ENCODE measurements at regions not wholly inside any gene's neighbourhood (a gene's known extent, or its start where the extent isn't known, plus 50 kb on each side); places are given as distances from the start of the nearest gene placed in this dataset.
"Not testable (repeated sequence)": the region's sequence is repeated elsewhere in the genome, so short reads cannot be mapped to it uniquely, and the experiment has no call there.

DNA sequence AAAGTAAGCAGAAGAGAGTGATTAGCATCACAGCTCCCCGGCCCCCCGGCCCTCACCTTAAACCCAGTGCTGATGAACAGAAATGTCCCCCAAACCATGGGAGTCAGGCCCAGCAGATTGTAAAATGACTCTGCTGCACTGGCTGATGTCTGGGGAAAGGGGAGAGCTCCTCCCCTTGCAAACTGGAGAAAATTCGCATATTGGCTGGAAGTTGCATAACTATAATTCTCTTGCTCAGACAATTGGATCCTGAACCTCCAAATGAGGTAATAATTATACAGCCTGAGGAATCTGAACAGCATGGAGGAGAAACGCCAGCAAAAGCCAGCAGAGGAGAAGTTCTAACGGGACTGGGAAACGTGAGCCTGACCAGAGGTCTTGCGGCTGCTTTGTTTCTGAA lies 109.7 kb downstream of the C16orf95 start:
- FAIRE-seq (no peak), DNase-seq (no peak)
- H3K4me1 ChIP-seq (ENCODE audit: control insufficient read depth in 3 of 3, insufficient read depth in 2 of 3, low read depth in 1 of 3, low read length in 2 of 3), result no peaks in the 10 kb centered on the region
- H3K27me3 ChIP-seq (ENCODE audit: control insufficient read depth in 3 of 3, insufficient read depth in 3 of 3, low read length in 3 of 3), result peaks cover 0 to 2% (median 0%) of the 10 kb centered on the region in 3 donors
- no peak overlapping the region for H3K27ac ChIP-seq (ENCODE audit: low read depth in 1 of 3, low read length in 2 of 3)
- no peaks in the 10 kb centered on the region for H3K36me3 ChIP-seq (ENCODE audit: control insufficient read depth in 3 of 3, insufficient read depth in 2 of 3, low read depth in 1 of 3, low read length in 3 of 3)
- no peaks in the 10 kb centered on the region for H3K9me3 ChIP-seq (ENCODE audit: control insufficient read depth in 2 of 2, insufficient read depth in 1 of 2, low read depth in 1 of 2, low read length in 1 of 2)
- H3K4me3 ChIP-seq (ENCODE audit: low read depth in 1 of 3, low read length in 3 of 3), result no peak overlapping the region
- 54 to 66% (median 56%) methylated on average over 7 of the region's 7 CpGs for WGBS, 3 donors

DNA sequence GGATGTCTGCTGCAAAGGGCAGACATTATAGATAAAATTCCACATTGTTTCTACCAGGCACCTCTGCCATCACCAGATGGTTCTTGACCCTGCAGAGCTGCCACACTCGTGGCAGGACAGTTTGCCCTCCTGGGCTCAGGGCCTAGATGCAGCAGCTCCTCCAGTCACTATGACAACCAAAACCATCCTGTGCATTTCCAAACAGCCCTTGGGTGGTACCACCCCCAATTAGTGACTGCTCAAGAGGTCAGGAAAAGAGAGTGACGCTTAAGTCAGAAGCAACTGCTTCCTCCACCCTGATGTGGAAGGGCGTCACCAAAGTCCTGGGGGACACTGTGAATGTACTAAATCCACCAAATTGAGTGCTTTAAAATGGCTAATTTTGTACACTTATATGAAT lies 109.2 kb downstream of the C16orf95 start:
- DNase-seq (no peak), FAIRE-seq (no peak)
- H3K27me3 ChIP-seq (ENCODE audit: control insufficient read depth in 3 of 3, insufficient read depth in 3 of 3, low read length in 3 of 3), result peaks cover 0 to 2% (median 0%) of the 10 kb centered on the region in 3 donors
- H3K36me3 ChIP-seq (ENCODE audit: control insufficient read depth in 3 of 3, insufficient read depth in 2 of 3, low read depth in 1 of 3, low read length in 3 of 3), result no peaks in the 10 kb centered on the region
- H3K27ac ChIP-seq (ENCODE audit: low read depth in 1 of 3, low read length in 2 of 3), result no peak overlapping the region
- H3K4me1 ChIP-seq (ENCODE audit: control insufficient read depth in 3 of 3, insufficient read depth in 2 of 3, low read depth in 1 of 3, low read length in 2 of 3), result no peaks in the 10 kb centered on the region
- no peak overlapping the region for H3K4me3 ChIP-seq (ENCODE audit: low read depth in 1 of 3, low read length in 3 of 3)
- H3K9me3 ChIP-seq (ENCODE audit: control insufficient read depth in 2 of 2, insufficient read depth in 1 of 2, low read depth in 1 of 2, low read length in 1 of 2), result no peaks in the 10 kb centered on the region
- 57 to 70% (median 58%) methylated on average over 3 of the region's 3 CpGs for WGBS, 3 donors

DNA sequence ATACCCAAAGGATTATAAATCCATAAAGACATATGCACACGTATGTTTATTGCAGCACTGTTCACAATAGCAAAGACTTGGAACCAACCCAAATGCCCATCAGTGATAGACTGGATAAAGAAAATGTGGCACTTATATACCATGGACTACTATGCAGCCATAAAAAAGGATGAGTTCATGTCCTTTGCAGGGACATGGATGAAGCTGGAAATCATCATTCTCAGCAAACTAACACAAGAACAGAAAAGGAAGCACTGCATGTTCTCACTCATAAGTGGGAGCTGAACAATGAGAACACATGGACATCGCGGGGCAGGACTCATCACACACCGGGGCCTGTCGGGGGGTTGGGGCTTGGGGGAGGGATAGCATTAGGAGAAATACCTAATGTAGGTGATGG lies 108.2 kb downstream of the C16orf95 start:
- 84 to 98% (median 90%) methylated on average over 5 of the region's 5 CpGs for WGBS, 3 donors
- not testable (repeated sequence) for DNase-seq; H3K27ac ChIP-seq (ENCODE audit: low read depth in 1 of 3, low read length in 2 of 3); H3K36me3 ChIP-seq (ENCODE audit: control insufficient read depth in 3 of 3, insufficient read depth in 2 of 3, low read depth in 1 of 3, low read length in 3 of 3); H3K4me1 ChIP-seq (ENCODE audit: control insufficient read depth in 3 of 3, insufficient read depth in 2 of 3, low read depth in 1 of 3, low read length in 2 of 3); H3K27me3 ChIP-seq (ENCODE audit: control insufficient read depth in 3 of 3, insufficient read depth in 3 of 3, low read length in 3 of 3); H3K9me3 ChIP-seq (ENCODE audit: control insufficient read depth in 2 of 2, insufficient read depth in 1 of 2, low read depth in 1 of 2, low read length in 1 of 2); H3K4me3 ChIP-seq (ENCODE audit: low read depth in 1 of 3, low read length in 3 of 3); FAIRE-seq

DNA sequence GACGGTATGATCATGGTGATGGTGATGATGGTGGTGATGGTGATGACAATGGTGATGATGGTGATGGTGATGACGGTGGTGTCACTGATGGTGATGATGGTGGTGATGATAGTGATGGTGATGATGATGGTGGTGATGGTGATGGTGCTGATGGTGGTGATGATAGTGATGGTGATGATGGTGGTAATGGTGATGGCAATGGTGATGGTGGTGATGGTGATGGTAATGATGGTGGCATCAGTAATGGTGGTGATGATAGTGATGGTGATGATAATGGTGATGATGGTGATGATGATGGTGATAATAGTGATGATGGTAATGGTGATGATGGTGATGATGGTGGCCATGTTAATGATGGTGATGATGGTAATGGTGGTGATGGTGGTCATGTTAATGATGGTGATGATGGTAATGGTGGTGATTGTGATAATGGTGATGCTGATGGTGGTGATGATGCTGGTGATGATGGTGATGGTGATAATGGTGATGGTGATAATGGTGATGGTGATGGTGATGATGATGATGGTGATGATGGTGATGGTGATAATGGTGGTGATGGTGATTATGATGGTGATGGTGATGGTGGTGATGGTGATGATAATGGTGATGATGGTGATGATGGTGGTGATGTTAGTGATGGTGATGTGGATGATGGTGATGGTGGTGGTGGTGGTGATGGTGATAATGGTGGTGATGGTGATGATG lies 107.2 kb downstream of the C16orf95 start:
- Histone ChIP-seq H3K36me3 (ENCODE audit: control insufficient read depth in 3 of 3, insufficient read depth in 2 of 3, low read depth in 1 of 3, low read length in 3 of 3) (no peaks in the 10 kb centered on the region), H3K27ac (ENCODE audit: low read depth in 1 of 3, low read length in 2 of 3) (no peak overlapping the region), H3K4me1 (ENCODE audit: control insufficient read depth in 3 of 3, insufficient read depth in 2 of 3, low read depth in 1 of 3, low read length in 2 of 3) (no peaks in the 10 kb centered on the region), H3K4me3 (ENCODE audit: low read depth in 1 of 3, low read length in 3 of 3) (no peak overlapping the region), H3K9me3 (ENCODE audit: control insufficient read depth in 2 of 2, insufficient read depth in 1 of 2, low read depth in 1 of 2, low read length in 1 of 2) (no peaks in the 10 kb centered on the region), H3K27me3 (ENCODE audit: control insufficient read depth in 3 of 3, insufficient read depth in 3 of 3, low read length in 3 of 3) (no peaks in the 10 kb centered on the region)
- DNase-seq, result no peak
- 95 to 100% (median 96%) methylated on average over 2 of the region's 2 CpGs for WGBS, 3 donors
- no peak for FAIRE-seq

DNA sequence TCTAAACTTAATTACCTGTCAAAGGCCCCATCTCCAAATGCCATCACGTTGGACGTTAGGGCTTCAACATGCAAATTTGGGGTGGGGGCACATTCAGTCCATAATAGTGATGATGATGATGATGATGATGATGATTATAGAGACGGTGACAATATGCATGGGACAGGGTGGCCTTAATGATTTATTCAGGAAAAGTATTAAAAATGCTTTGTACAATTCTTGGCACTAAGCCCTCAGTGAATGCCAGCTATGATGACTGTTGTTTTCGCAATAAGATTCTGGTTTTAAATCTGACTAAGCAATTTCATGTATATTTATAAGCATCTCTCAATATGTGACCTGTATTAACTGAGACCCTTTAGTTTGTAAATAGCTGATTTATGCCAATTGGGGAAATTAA lies 106.3 kb downstream of the C16orf95 start:
- DNase-seq (no peak), FAIRE-seq (no peak)
- Histone ChIP-seq H3K4me1 (ENCODE audit: control insufficient read depth in 3 of 3, insufficient read depth in 2 of 3, low read depth in 1 of 3, low read length in 2 of 3) (no peaks in the 10 kb centered on the region), H3K27me3 (ENCODE audit: control insufficient read depth in 3 of 3, insufficient read depth in 3 of 3, low read length in 3 of 3) (peaks cover 0 to 3% (median 0%) of the 10 kb centered on the region in 3 donors), H3K36me3 (ENCODE audit: control insufficient read depth in 3 of 3, insufficient read depth in 2 of 3, low read depth in 1 of 3, low read length in 3 of 3) (no peaks in the 10 kb centered on the region), H3K9me3 (ENCODE audit: control insufficient read depth in 2 of 2, insufficient read depth in 1 of 2, low read depth in 1 of 2, low read length in 1 of 2) (no peaks in the 10 kb centered on the region), H3K27ac (ENCODE audit: low read depth in 1 of 3, low read length in 2 of 3) (no peak overlapping the region), H3K4me3 (ENCODE audit: low read depth in 1 of 3, low read length in 3 of 3) (no peak overlapping the region)
- WGBS, 3 donors, result 76 to 82% (median 77%) methylated on average over 4 of the region's 4 CpGs

DNA sequence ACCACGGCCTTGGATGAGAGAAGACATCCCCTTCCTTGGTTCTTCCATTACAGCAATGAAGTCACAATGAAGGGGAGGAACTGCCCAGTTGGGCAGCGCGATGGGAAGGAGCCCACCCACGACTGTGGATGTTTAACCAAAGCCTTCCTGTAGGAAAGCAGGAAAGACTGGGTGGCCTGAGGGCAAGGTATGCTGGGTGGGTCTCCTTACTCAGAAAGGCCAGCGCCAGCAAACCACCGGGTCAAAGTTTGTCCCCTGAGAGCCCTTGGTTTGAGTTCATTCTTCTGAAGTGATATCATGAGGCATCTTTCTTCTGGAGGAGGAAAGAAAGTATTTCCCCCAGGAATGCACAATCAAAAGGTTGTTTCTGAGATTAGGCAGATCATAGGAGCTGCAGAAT lies 105.2 kb downstream of the C16orf95 start:
- 67 to 69% (median 69%) methylated on average over 6 of the region's 6 CpGs for WGBS, 3 donors
- Histone ChIP-seq H3K27ac (ENCODE audit: low read depth in 1 of 3, low read length in 2 of 3) (no peak overlapping the region), H3K9me3 (ENCODE audit: control insufficient read depth in 2 of 2, insufficient read depth in 1 of 2, low read depth in 1 of 2, low read length in 1 of 2) (no peaks in the 10 kb centered on the region), H3K4me3 (ENCODE audit: low read depth in 1 of 3, low read length in 3 of 3) (no peak overlapping the region), H3K27me3 (ENCODE audit: control insufficient read depth in 3 of 3, insufficient read depth in 3 of 3, low read length in 3 of 3) (peaks cover 0 to 7% (median 0%) of the 10 kb centered on the region in 3 donors), H3K4me1 (ENCODE audit: control insufficient read depth in 3 of 3, insufficient read depth in 2 of 3, low read depth in 1 of 3, low read length in 2 of 3) (no peaks in the 10 kb centered on the region), H3K36me3 (ENCODE audit: control insufficient read depth in 3 of 3, insufficient read depth in 2 of 3, low read depth in 1 of 3, low read length in 3 of 3) (no peaks in the 10 kb centered on the region)
- DNase-seq, result no peak
- FAIRE-seq, result no peak

DNA sequence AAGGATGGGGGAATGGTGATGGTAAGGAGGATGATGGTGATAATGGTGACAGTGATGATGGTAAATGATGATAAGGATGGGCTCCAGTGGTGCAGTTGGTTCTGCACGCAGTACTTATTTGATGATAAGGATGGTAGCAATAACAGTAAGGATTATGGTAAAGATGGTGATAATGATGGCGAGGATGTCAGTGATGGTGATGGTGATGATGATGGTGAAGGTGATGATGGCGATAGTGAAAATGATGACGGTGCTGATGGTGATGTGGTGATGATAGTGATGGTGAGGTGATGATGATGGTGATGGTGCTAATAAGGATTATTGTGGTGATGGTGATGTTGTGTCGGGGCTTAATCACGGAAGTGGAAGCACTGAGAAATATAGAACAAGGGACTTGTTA lies 103.7 kb downstream of the C16orf95 start:
- 93 to 96% (median 94%) methylated on average over 6 of the region's 6 CpGs for WGBS, 3 donors
- H3K36me3 ChIP-seq (ENCODE audit: control insufficient read depth in 3 of 3, insufficient read depth in 2 of 3, low read depth in 1 of 3, low read length in 3 of 3), result no peaks in the 10 kb centered on the region
- no peaks in the 10 kb centered on the region for H3K9me3 ChIP-seq (ENCODE audit: control insufficient read depth in 2 of 2, insufficient read depth in 1 of 2, low read depth in 1 of 2, low read length in 1 of 2)
- no peak overlapping the region for H3K27ac ChIP-seq (ENCODE audit: low read depth in 1 of 3, low read length in 2 of 3)
- FAIRE-seq (no peak), DNase-seq (no peak)
- no peak overlapping the region for H3K4me3 ChIP-seq (ENCODE audit: low read depth in 1 of 3, low read length in 3 of 3)
- H3K27me3 ChIP-seq (ENCODE audit: control insufficient read depth in 3 of 3, insufficient read depth in 3 of 3, low read length in 3 of 3), result peaks cover 0 to 7% (median 0%) of the 10 kb centered on the region in 3 donors
- no peaks in the 10 kb centered on the region for H3K4me1 ChIP-seq (ENCODE audit: control insufficient read depth in 3 of 3, insufficient read depth in 2 of 3, low read depth in 1 of 3, low read length in 2 of 3)

DNA sequence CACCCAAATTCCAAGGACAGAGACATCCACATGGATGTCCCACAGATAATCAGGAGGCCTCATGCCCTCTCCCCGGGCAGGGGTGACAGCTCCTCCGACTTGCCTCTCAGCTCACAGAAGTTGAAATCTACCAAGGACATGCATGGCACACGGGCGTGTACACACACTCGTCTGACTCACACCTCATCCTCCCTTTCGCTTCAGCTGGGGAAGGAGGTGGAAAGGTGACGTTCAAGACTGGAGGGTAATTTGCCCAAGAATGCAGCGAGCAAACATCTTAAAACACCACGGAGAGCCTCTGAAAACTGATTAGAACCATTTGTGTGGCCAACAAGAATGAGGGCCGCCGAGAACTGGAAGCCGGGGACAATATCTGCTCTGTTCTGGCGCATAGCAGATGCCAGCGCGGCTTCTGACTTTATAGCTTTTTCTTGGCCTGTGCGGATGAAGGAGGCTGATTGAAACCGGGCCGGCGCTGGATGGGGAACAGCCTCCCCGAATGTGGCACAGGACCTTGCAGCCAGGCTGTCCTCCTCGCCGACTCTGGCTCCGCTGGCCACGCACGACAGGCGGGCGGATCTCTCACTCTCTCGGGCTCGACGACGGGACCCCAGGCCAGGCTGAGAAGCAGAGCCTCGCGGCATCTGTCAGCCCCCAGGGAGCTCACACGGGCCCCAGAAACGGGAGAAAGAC lies 100.9 kb downstream of the C16orf95 start:
- Histone ChIP-seq H3K27ac (ENCODE audit: low read depth in 1 of 3, low read length in 2 of 3) (no peak overlapping the region), H3K4me1 (ENCODE audit: control insufficient read depth in 3 of 3, insufficient read depth in 2 of 3, low read depth in 1 of 3, low read length in 2 of 3) (no peaks in the 10 kb centered on the region), H3K27me3 (ENCODE audit: control insufficient read depth in 3 of 3, insufficient read depth in 3 of 3, low read length in 3 of 3) (peaks cover 0 to 7% (median 0%) of the 10 kb centered on the region in 3 donors), H3K36me3 (ENCODE audit: control insufficient read depth in 3 of 3, insufficient read depth in 2 of 3, low read depth in 1 of 3, low read length in 3 of 3) (no peaks in the 10 kb centered on the region), H3K4me3 (ENCODE audit: low read depth in 1 of 3, low read length in 3 of 3) (no peak overlapping the region), H3K9me3 (ENCODE audit: control insufficient read depth in 2 of 2, insufficient read depth in 1 of 2, low read depth in 1 of 2, low read length in 1 of 2) (no peaks in the 10 kb centered on the region)
- 65 to 78% (median 74%) methylated on average over 34 to 35 of the region's 35 CpGs for WGBS, 3 donors
- FAIRE-seq, result no peak
- DNase-seq, result no peak

All from small intestine (tissue), 7 donors.